K562 (cell line): ENCODE measurements at regions not wholly inside any gene's neighbourhood (a gene's known extent, or its start where the extent isn't known, plus 50 kb on each side); places are given as distances from the start of the nearest gene placed in this dataset.

Experiments used
- ATAC-seq: fragments of 200-7000 bp; cut with Tn5 transposase; 3 replicates; pipeline ENCODE4 v1.9.1; 2020; ENCODE audit warnings: moderate library complexity
- BruUV-seq: library from RNA; stranded (reverse); fragments of 400-500 nt; replicated peaks from 2 replicates; lab custom pipeline; 2021; lab: Mats Ljungman, UMichigan
- CTCF ChIA-PET: fragments of 300-600 bp; formaldehyde crosslinking; extraction: SDS; loops from one replicate; lab custom pipeline; 2021; ENCODE audit warnings: low intra/inter-chr PET ratio; lab: Yijun Ruan, JAX
- POLR2A ChIA-PET: fragments of 300-600, 350-650 bp; sonication (Branson Sonifier 250); formaldehyde crosslinking; extraction: SDS; loops from one replicate; lab custom pipeline; 2021; ENCODE audit warnings: antibody characterized with exemption, inconsistent platforms; lab: Yijun Ruan, JAX
- DNase-seq, 4 experiments: peaks; one replicate each; pipeline versions ENCODE4 v3.0.0 to v3.0.0-alpha.2; 2011 to 2018; ENCODE audit warnings: low spot score in 3 of 4, mixed read lengths in 3 of 4; ENCODE audit errors: extremely low read depth in 1 of 4
- FAIRE-seq: peaks from 2 replicates; lab custom pipeline; 2011; peaks lifted over from hg19 to GRCh38; lab: Jason Lieb, UNC
- H2AFZ ChIP-seq: 2 replicates; pipeline ENCODE4 v1.6.0; 2011; ENCODE audit warnings: low read depth, low read length, control low read depth, inconsistent platforms
- H3K27ac ChIP-seq: fragments of 200-600 bp; 3 replicates; pipeline ENCODE4 v1.8.0; 2011; ENCODE audit warnings: low read depth, mild to moderate bottlenecking, control low read depth, inconsistent platforms, low read length, moderate library complexity, mixed read lengths; ENCODE audit errors: extremely low read depth
- H3K27me3 ChIP-seq, 2 experiments: fragments of 300-600 bp in 1 of 2; 2 replicates in 1 of 2; 3 replicates in 1 of 2; pipeline versions ENCODE4 v1.6.0 to v1.8.0; 2011; ENCODE audit warnings: inconsistent platforms in 2 of 2, low read length in 2 of 2, mild to moderate bottlenecking in 1 of 2, mixed read lengths in 1 of 2, moderate library complexity in 1 of 2; ENCODE audit not compliant: control insufficient read depth in 2 of 2, insufficient read depth in 2 of 2
- H3K36me3 ChIP-seq: fragments of 300-600 bp; 3 replicates; pipeline ENCODE4 v1.8.0; 2011; ENCODE audit warnings: mild to moderate bottlenecking, low read length, inconsistent platforms; ENCODE audit not compliant: control insufficient read depth, insufficient read depth
- H3K4me1 ChIP-seq, 2 experiments: fragments of 200-600 bp in 1 of 2; replicated peaks in 1 of 2; 2 replicates in 1 of 2; 3 replicates in 1 of 2; pipeline versions ENCODE4 v1.5.1 to v1.8.0; 2011; ENCODE audit warnings: inconsistent platforms in 2 of 2, low read length in 2 of 2, mild to moderate bottlenecking in 1 of 2, mixed read lengths in 1 of 2, moderate library complexity in 1 of 2; ENCODE audit not compliant: control insufficient read depth in 2 of 2, insufficient read depth in 2 of 2
- H3K4me2 ChIP-seq: 2 replicates; pipeline ENCODE4 v1.6.1; 2011; ENCODE audit warnings: low read length, control low read depth, inconsistent platforms, mixed read lengths; ENCODE audit not compliant: insufficient read depth
- H3K4me3 ChIP-seq: fragments of 200-600 bp; sonication (generic), shearing (Covaris generic); 2 replicates; pipeline ENCODE4 v1.5.1; 2016; ENCODE audit warnings: control low read depth, inconsistent platforms
- H3K79me2 ChIP-seq: fragments of 200-600 bp; 3 replicates; pipeline ENCODE4 v1.8.0; 2011; ENCODE audit warnings: low read length, inconsistent platforms; ENCODE audit not compliant: control insufficient read depth, insufficient read depth
- H3K9ac ChIP-seq, 2 experiments: 2 replicates each; pipeline versions ENCODE4 v1.6.0 to v1.6.1; 2011; ENCODE audit warnings: low read depth in 2 of 2, low read length in 2 of 2, control low read depth in 1 of 2, inconsistent platforms in 1 of 2, mild to moderate bottlenecking in 1 of 2, mixed read lengths in 1 of 2; ENCODE audit not compliant: insufficient read depth in 1 of 2
- H3K9me1 ChIP-seq: one replicate; pipeline ENCODE4 v1.6.0; 2011; ENCODE audit warnings: inconsistent platforms, mild to moderate bottlenecking, low read length, moderate library complexity; ENCODE audit not compliant: control insufficient read depth, insufficient read depth
- H3K9me3 ChIP-seq: replicated peaks from 2 replicates; pipeline ENCODE4 v1.5.1; 2011; ENCODE audit warnings: low read depth, low read length, inconsistent platforms; ENCODE audit not compliant: control insufficient read depth, insufficient read depth
- H4K20me1 ChIP-seq: replicated peaks from 2 replicates; pipeline ENCODE4 v1.6.1; 2011; ENCODE audit warnings: low read length, inconsistent platforms, mixed read lengths; ENCODE audit not compliant: control insufficient read depth, insufficient read depth
- ATF2 ChIP-seq: sonication (generic); formaldehyde crosslinking; IDR thresholded peaks from 2 replicates; pipeline ENCODE4 v1.8.1; 2022; ENCODE audit warnings: missing genetic modification reagents
- ETV1 ChIP-seq: fragments of 450-650 bp; conservative IDR thresholded peaks from 2 replicates; pipeline ENCODE4 v1.6.1; 2016; ENCODE audit warnings: missing genetic modification characterization, control low read depth, low read depth, missing compliant biosample characterization
- HDAC6 ChIP-seq: IDR thresholded peaks from 2 replicates; pipeline ENCODE4 v1.6.1; 2012; ENCODE audit warnings: low read depth, mild to moderate bottlenecking, control low read depth, inconsistent platforms, low read length, moderate library complexity
- HLTF ChIP-seq: fragments of 450-650 bp; IDR thresholded peaks from 2 replicates; pipeline ENCODE4 v1.6.1; 2016
- LARP7 ChIP-seq: fragments of 450-650 bp; IDR thresholded peaks from 2 replicates; pipeline ENCODE4 v1.6.1; 2016
- USF1 ChIP-seq: sonication (generic); formaldehyde crosslinking; IDR thresholded peaks from 2 replicates; pipeline ENCODE4 v1.9.0; 2022; ENCODE audit warnings: mild to moderate bottlenecking, missing genetic modification reagents
- ZBTB40 ChIP-seq, 2 experiments: fragments of 450-650 bp in 1 of 2; sonication (generic) in 1 of 2; formaldehyde crosslinking in 1 of 2; IDR thresholded peaks; 2 replicates each; pipeline versions ENCODE4 v1.7.1 to v1.9.0; 2016 to 2022; ENCODE audit warnings: inconsistent platforms in 1 of 2, mild to moderate bottlenecking in 1 of 2, missing genetic modification reagents in 1 of 2
- ZC3H11A ChIP-seq: IDR thresholded peaks from 2 replicates; pipeline ENCODE4 v1.6.1; 2012; ENCODE audit warnings: low read depth, low read length, improper control_type of control experiment
- ZNF184 ChIP-seq: sonication (generic); formaldehyde crosslinking; IDR thresholded peaks from 2 replicates; pipeline ENCODE4 v1.5.0; 2020; ENCODE audit warnings: missing genetic modification reagents
- WGBS: fragments of 100-300 bp; shearing (Covaris generic); methylation state at CpG from one replicate; pipeline ENCODE4 v1.1.6; 2016; ENCODE audit warnings: low coverage, mixed read lengths; ENCODE audit not compliant: insufficient coverage; ENCODE audit errors: missing lambda C conversion rate; 5-methylcytosine and 5-hydroxymethylcytosine counted together
- in situ Hi-C: fragments of 300-500 bp; cut with MboI; formaldehyde crosslinking; loops from 4 replicates; pipeline ENCODE4 v1.15.0; 2018; ENCODE audit warnings: inconsistent platforms, mixed read lengths
- intact Hi-C: fragments of 100-400 bp; cut with micrococcal nuclease; formaldehyde crosslinking; loops from 2 replicates; pipeline ENCODE4 v1.14.2; 2022

- TF ChIP-seq USF1 (CRISPR knock-in tag) (no peak), ETV1 (tag) (no peak)
These were observed 719.5 kb downstream of the BCL11A start (continued) for GRCh38 chr2:59833941-59834340.

GRCh38 chr2:59830601-59831000 is 722.9 kb downstream of the BCL11A start:
- 0% methylated on average over 6 of the region's 6 CpGs for WGBS
- FAIRE-seq (no peak), DNase-seq (no peak), ATAC-seq (no peak)
- Histone ChIP-seq H3K9me1 (no peaks in the 10 kb centered on the region), H3K27me3 (no peaks in the 10 kb centered on the region), H4K20me1 (no peaks in the 10 kb centered on the region), H3K36me3 (no peaks in the 10 kb centered on the region), H3K4me3 (no peak overlapping the region), H3K4me1 (no peaks in the 10 kb centered on the region), H3K9me3 (no peaks in the 10 kb centered on the region), H2AFZ (no peak overlapping the region), H3K4me2 (no peak overlapping the region), H3K9ac (no peak overlapping the region), H3K27ac (no peak overlapping the region), H3K79me2 (no peaks in the 10 kb centered on the region)
- POLR2A ChIA-PET: no interaction called here
- intact Hi-C loops: no loop called here
- in situ Hi-C loops: no loop called here
- no TSS peak for BruUV-seq
- CTCF ChIA-PET: no interaction called here
- no peak for TF ChIP-seq ZC3H11A
- TF ChIP-seq ZNF184: no peak
- no peak for TF ChIP-seq LARP7
- TF ChIP-seq HLTF: no peak
- TF ChIP-seq HDAC6: no peak
- TF ChIP-seq ATF2 (CRISPR knock-in tag): no peak
- TF ChIP-seq ZBTB40 (IDR thresholded peaks at IDR 0.05): no peak
- TF ChIP-seq ZBTB40 (CRISPR knock-in tag; IDR thresholded peaks at IDR 0.05): no peak
